GM23248 (cell line): ENCODE measurements at regions not wholly inside any gene's neighbourhood (a gene's known extent, or its start where the extent isn't known, plus 50 kb on each side); places are given as distances from the start of the nearest gene placed in this dataset.

Experiments
- DNase-seq: peaks from one replicate; pipeline ENCODE4 v3.0.0-alpha.2; 2015
- H2AFZ ChIP-seq: fragments of 200-600 bp; sonication (generic); 2 replicates; pipeline ENCODE4 v1.6.1; 2016; ENCODE audit warnings: antibody characterized with exemption
- H3F3A ChIP-seq: fragments of 200-600 bp; sonication (generic); 2 replicates; pipeline ENCODE4 v1.6.1; 2016; ENCODE audit warnings: mild to moderate bottlenecking, antibody characterized with exemption, mixed run types; ENCODE audit not compliant: insufficient read depth
- H3K27ac ChIP-seq: fragments of 200-600 bp; sonication (generic); 2 replicates; pipeline ENCODE4 v1.5.1; 2016; ENCODE audit warnings: mild to moderate bottlenecking
- H3K27me3 ChIP-seq: fragments of 200-600 bp; sonication (generic); replicated peaks from 2 replicates; pipeline ENCODE4 v1.6.1; 2016; ENCODE audit warnings: mild to moderate bottlenecking; ENCODE audit not compliant: insufficient read depth
- H3K36me3 ChIP-seq: fragments of 200-600 bp; sonication (generic); 2 replicates; pipeline ENCODE4 v1.6.1; 2016; ENCODE audit warnings: low read depth, mild to moderate bottlenecking
- H3K4me1 ChIP-seq: fragments of 200-600 bp; sonication (generic); 2 replicates; pipeline ENCODE4 v1.6.1; 2016; ENCODE audit warnings: mild to moderate bottlenecking; ENCODE audit not compliant: insufficient read depth
- H3K4me2 ChIP-seq: fragments of 200-600 bp; sonication (generic); one replicate; pipeline ENCODE4 v1.6.1; 2016; ENCODE audit warnings: mild to moderate bottlenecking; ENCODE audit not compliant: unreplicated experiment
- H3K4me3 ChIP-seq: fragments of 200-600 bp; sonication (generic); 2 replicates; pipeline ENCODE4 v1.5.1; 2016; ENCODE audit warnings: mild to moderate bottlenecking
- H3K79me2 ChIP-seq: fragments of 200-600 bp; sonication (generic); 2 replicates; pipeline ENCODE4 v1.6.1; 2016; ENCODE audit warnings: mild to moderate bottlenecking; ENCODE audit not compliant: insufficient read depth
- H3K9ac ChIP-seq: fragments of 200-600 bp; sonication (generic); 2 replicates; pipeline ENCODE4 v1.6.1; 2016; ENCODE audit warnings: mild to moderate bottlenecking
- H3K9me2 ChIP-seq: fragments of 200-600 bp; sonication (generic); 2 replicates; pipeline ENCODE4 v1.6.1; 2016; ENCODE audit warnings: mixed run types, mild to moderate bottlenecking, moderate library complexity; ENCODE audit not compliant: insufficient read depth
- H3K9me3 ChIP-seq: fragments of 200-600 bp; sonication (generic); one replicate; pipeline ENCODE4 v1.6.1; 2017; ENCODE audit warnings: low read depth
- H4K20me1 ChIP-seq: fragments of 200-600 bp; sonication (generic); 2 replicates; pipeline ENCODE4 v1.6.0; 2016; ENCODE audit not compliant: insufficient read depth
- EZH2 ChIP-seq: fragments of 200-600 bp; sonication (generic); IDR thresholded peaks from 2 replicates; pipeline ENCODE4 v1.6.1; 2018; ENCODE audit warnings: antibody characterized with exemption, mild to moderate bottlenecking; ENCODE audit not compliant: insufficient read depth, poor library complexity, severe bottlenecking
- EZH2phosphoT487 ChIP-seq: fragments of 200-600 bp; sonication (generic); IDR thresholded peaks from 2 replicates; pipeline ENCODE4 v1.6.1; 2018; ENCODE audit warnings: antibody characterized with exemption, moderate library complexity, mild to moderate bottlenecking, low read depth; ENCODE audit not compliant: insufficient read depth
- WGBS, 2 experiments: methylation state at CpG; one replicate each; pipeline ENCODE4 v1.1.6; 2015 to 2017; ENCODE audit warnings: low lambda C conversion rate in 2 of 2, low coverage in 1 of 2; ENCODE audit errors: missing lambda C conversion rate in 2 of 2; 5-methylcytosine and 5-hydroxymethylcytosine counted together
- in situ Hi-C: fragments of 300-500 bp; cut with MboI; formaldehyde crosslinking; loops from 2 replicates; pipeline ENCODE4 v1.15.0; 2020

GRCh38 chr2:114046373-114046772 lies 156.5 kb downstream of the ACTR3 start:
- H3K4me3 ChIP-seq, result no peak overlapping the region
- no peak overlapping the region for H3K4me2 ChIP-seq
- no peaks in the 10 kb centered on the region for H3K9me2 ChIP-seq
- H3K79me2 ChIP-seq, result no peaks in the 10 kb centered on the region
- no peaks in the 10 kb centered on the region for H3F3A ChIP-seq
- no peaks in the 10 kb centered on the region for H4K20me1 ChIP-seq
- H3K9ac ChIP-seq, result no peak overlapping the region
- 27 to 47% methylated on average over 5 of the region's 5 CpGs for WGBS, 2 experiments
- no peaks in the 10 kb centered on the region for H3K9me3 ChIP-seq
- no peaks in the 10 kb centered on the region for H3K36me3 ChIP-seq
- no peaks in the 10 kb centered on the region for H3K27me3 ChIP-seq
- TF ChIP-seq EZH2, result no peak
- no peak for TF ChIP-seq EZH2phosphoT487
- in situ Hi-C loops, result no loop called here
- H3K27ac ChIP-seq, result no peak overlapping the region
- no peak overlapping the region for H2AFZ ChIP-seq
- no peak for DNase-seq
- H3K4me1 ChIP-seq, result no peaks in the 10 kb centered on the region

- TF ChIP-seq EZH2 (no peak), EZH2phosphoT487 (no peak)
- H3K4me1 ChIP-seq, result no peaks in the 10 kb centered on the region
- no peaks in the 10 kb centered on the region for H3K79me2 ChIP-seq
- no peaks in the 10 kb centered on the region for H3K27me3 ChIP-seq
- H3K4me2 ChIP-seq, result no peak overlapping the region
- H3K9ac ChIP-seq, result no peak overlapping the region
- H3K9me2 ChIP-seq, result no peaks in the 10 kb centered on the region
- H2AFZ ChIP-seq, result no peak overlapping the region
- no peak overlapping the region for H3K27ac ChIP-seq
- WGBS, 2 experiments, result 0 to 3% methylated on average over 3 of the region's 3 CpGs
- H3K9me3 ChIP-seq, result no peaks in the 10 kb centered on the region
- H3F3A ChIP-seq, result no peaks in the 10 kb centered on the region
- H3K4me3 ChIP-seq, result no peak overlapping the region
- in situ Hi-C loops, result no loop called here
- DNase-seq, result no peak
- H4K20me1 ChIP-seq, result no peaks in the 10 kb centered on the region
- no peaks in the 10 kb centered on the region for H3K36me3 ChIP-seq
These were observed 157.1 kb downstream of the ACTR3 start for GRCh38 chr2:114046866-114047435.

DNA sequence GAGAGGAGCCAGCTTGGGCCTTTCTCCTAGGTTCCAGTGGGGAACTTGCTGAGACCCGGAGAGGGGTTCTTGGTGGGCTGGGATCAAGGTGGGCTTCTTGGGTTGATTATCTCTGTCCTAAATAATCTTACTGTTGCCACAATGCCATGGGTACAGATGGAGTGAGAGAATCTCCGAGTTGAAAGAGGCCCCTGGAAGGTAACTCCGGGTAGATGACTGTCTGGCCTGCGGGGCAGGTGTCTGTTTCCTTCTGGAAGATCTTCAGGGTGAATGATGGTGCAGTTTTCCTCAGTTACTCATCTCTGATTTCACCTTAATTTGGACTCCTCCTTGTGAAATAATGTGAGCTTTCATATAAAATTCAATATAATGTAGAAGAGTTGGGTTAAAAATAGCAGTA lies 159.4 kb downstream of the ACTR3 start:
- H3F3A ChIP-seq, result no peaks in the 10 kb centered on the region
- no peaks in the 10 kb centered on the region for H3K79me2 ChIP-seq
- H4K20me1 ChIP-seq, result no peaks in the 10 kb centered on the region
- H3K4me1 ChIP-seq, result no peaks in the 10 kb centered on the region
- no peak overlapping the region for H3K9ac ChIP-seq
- H3K27me3 ChIP-seq, result no peaks in the 10 kb centered on the region; the same call in 1 of the 2 replicates
- WGBS, 2 experiments, result 22% methylated on average over 4 of the region's 4 CpGs
- no peak overlapping the region for H3K4me2 ChIP-seq
- DNase-seq, result no peak
- in situ Hi-C loops, result no loop called here
- H3K4me3 ChIP-seq, result no peak overlapping the region
- H3K9me2 ChIP-seq, result no peaks in the 10 kb centered on the region
- no peak for TF ChIP-seq EZH2
- no peak for TF ChIP-seq EZH2phosphoT487
- no peaks in the 10 kb centered on the region for H3K36me3 ChIP-seq
- no peak overlapping the region for H2AFZ ChIP-seq
- H3K27ac ChIP-seq, result no peak overlapping the region
- H3K9me3 ChIP-seq, result no peaks in the 10 kb centered on the region

DNA sequence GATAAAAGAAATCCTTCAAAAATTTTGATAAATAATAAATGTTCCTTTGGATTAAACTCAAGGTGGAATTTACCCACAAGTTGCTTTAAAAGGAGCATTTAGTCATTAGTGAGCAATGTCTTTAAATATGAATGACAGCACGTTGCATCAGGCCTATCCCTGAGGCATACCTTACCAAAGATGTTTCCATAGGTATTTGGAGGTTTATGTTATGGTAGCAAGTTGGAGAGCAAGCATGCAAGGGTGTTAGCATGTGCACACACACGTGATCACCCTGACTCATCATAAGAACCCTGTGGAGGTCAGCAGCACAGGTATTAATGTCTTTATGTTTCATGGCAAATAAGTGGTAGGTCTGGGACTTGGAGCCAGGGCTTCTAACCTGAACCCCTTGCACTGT lies 159.9 kb downstream of the ACTR3 start:
- Histone ChIP-seq H4K20me1 (no peaks in the 10 kb centered on the region), H3K27me3 (no peaks in the 10 kb centered on the region; the same call in 1 of the 2 replicates), H3F3A (no peaks in the 10 kb centered on the region), H3K27ac (no peak overlapping the region), H3K36me3 (no peaks in the 10 kb centered on the region), H3K79me2 (no peaks in the 10 kb centered on the region), H3K4me3 (no peak overlapping the region), H3K9ac (no peak overlapping the region), H3K9me2 (no peaks in the 10 kb centered on the region), H3K4me1 (no peaks in the 10 kb centered on the region), H2AFZ (no peak overlapping the region), H3K9me3 (no peaks in the 10 kb centered on the region), H3K4me2 (no peak overlapping the region)
- no peak for DNase-seq
- in situ Hi-C loops, result no loop called here
- 7 to 13% methylated on average over 2 of the region's 2 CpGs for WGBS, 2 experiments
- TF ChIP-seq EZH2 (no peak), EZH2phosphoT487 (no peak)
